Stimulated activated CD8-positive, alpha-beta memory T cell treated with anti-CD3 and anti-CD28 coated beads, Interleukin-4, amount 100 ng/mL, for 48 hours (primary cell): ENCODE measurements at regions not wholly inside any gene's neighbourhood (a gene's known extent, or its start where the extent isn't known, plus 50 kb on each side); places are given as distances from the start of the nearest gene placed in this dataset.

Experiments
- DNase-seq: peaks from one replicate; pipeline ENCODE4 v3.0.0-alpha.2; 2020

DNA sequence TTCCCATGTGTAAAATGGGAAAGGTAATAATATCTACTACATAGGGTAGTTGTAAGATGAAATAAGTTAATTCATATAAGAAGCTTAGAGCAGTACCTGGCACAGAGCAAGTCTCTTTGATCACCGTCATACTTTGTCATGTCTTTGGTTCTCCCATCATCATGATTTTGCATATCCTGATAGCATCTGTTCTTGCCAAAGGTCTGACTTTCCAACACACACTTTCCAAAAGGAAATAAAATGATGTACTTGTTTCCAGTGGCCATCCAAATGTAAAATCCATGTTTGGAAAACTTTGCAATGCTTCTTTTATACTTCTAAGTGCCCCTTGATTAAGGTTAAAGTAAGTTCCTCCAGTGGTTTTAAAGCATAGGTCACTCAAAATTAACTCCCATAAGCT, 266.9 kb upstream of the PTGER4 start:
- no peak for DNase-seq

DNA sequence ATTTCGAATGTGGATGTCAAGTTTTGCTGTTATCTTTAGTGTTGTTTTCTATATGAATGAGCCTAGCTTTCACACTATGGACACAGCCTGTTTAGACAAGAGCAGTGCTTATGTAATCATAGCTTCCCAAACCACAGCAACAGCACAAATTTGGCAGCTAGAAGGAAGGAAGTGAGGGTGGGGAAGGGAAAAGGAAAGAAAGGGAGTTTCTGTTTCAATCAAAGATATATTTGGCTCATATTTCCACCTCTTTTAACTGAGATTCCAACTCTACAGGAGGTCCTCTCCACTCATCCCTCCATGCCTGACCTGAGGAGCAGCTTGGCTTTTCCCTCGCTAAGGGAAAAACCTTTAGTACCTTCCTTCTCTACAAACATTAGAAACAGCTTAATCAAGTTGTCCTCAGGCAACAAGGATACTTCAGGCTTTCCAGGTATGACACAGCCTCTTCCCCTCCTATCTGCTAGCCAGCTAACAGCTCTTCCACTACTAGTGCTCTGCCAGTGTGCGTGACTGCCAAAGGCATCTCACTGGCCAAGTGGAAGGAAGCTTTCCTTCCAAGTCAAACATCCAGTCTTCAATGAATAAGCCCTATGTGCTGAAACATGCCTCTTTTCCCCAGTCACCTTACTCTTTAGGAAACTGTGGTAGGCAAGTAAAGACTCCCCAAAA, 268.6 kb upstream of the PTGER4 start:
- DNase-seq: no peak

DNA sequence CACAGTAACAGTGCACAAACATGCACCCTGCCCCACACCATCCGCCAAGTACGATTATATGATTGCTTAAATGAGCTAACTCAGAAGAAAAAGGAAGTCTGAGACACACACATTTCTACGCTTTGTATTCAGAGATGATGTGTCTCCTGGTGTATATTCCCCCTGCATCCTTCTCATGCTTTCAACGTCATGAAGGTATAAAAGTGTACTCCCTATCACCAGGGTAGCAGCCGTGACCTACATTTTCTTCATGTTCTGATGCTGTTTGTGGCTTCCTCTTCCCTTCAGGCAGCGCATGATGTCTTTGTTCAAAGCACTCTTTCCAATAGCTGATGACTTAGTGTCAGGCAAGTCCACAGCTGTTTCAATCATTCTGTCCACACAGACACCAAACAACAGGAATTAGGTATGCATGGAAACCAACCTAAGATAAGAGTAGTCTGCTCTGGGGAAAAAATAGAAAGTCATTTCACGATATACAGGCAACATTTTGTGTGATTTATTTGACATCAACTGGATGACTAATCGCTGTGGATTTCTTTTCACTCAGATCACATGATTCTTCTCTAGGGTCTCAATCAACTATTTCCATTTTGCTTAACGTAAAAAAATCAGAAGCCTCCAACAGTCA, 269.4 kb upstream of the PTGER4 start:
- peak; percentile 66 for DNase-seq

DNA sequence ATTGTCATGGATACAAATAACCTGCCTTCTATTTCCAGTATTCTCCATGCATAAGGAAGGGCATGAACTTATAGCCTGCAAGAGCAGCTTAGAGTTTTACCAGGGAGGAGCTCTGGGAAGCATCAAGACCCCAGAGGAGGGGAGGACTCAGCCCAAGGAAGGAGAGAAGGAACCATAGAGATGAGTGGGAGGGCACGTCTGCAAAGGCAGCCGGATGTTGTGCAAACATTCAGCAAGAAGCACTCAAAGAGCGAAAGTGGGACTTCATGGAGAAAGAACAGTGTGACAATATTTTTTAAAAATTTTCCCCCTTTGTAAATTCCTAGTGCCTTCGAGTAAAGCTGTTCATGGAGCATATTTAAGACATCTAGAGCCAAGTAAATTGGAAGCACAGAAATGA, 270.1 kb upstream of the PTGER4 start:
- DNase-seq: peak; percentile 45

DNA sequence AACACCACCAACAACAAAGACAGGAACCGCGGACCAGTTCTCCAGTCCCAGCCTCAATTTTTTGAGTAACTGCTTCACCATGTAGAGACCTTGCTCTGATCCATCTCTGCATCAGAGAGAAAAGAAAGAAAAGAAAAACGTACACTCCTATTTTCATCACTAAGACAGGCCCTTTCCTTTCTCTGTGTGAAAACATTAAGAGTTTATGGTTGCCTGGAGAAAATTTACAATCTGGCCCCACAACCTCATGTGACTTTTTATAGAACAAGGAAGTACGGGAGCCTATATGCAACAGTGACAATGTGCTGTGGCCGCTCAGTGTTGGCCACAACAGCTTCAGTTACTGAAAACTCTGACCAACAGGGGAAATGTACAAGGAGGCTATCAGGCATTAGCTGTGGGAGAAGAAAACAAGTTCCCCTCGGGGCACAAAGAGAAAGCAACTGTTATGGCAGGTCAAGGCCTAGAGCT, 272.9 kb upstream of the PTGER4 start:
- no peak for DNase-seq

DNA sequence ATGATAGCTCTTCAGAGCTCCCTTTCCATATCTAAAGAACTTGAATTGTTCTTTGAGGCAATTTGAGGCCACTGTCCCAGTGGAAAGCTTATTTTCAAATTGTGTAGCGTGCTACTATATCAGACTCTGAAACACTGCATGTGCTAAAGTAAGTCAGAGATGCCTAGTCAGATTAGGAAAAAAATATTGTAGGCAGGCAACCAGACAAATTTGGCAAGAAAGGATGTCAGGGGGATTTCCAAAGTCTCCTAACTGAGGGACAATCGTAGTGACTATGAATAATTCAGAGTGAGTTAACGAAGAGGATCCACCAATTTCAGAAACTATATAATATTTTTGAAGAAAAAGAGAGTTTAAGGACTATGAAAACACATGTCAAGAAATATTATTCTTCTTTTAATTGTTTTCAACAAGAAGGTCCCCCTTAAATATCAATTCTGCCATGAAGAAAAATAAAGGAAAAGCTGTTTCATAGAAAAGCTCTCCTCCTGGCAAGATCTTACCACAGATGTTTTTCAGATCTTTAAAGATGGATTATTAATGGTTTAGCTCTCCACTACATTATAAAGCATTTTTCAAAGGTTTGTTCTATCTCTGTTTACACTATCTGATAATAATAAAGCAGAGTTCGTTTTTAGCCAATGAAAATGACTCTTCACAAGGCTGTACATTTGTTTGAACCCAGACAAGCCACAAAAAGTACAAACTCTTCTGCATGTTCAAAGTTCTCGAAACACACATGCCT, 273.5 kb upstream of the PTGER4 start:
- DNase-seq: no peak

DNA sequence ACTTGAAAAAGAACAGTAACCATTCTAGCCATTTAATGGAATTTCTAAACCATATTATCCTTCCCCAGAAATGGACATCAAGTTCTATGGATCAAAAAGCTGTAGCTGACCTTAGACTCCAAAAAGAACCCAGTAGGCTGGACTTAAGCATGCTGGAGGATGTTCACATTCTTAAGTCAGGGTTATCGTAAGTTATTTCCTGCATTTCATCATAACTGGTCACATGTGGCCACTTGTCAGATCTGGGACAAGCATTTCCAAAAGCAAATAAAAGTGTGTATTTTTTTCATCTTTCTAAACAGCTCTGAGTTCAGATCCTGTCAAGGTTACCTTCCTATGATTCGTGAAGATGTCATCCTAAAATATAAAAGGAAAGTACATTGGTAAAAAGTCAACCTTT, 274.5 kb upstream of the PTGER4 start:
- DNase-seq: no peak

DNA sequence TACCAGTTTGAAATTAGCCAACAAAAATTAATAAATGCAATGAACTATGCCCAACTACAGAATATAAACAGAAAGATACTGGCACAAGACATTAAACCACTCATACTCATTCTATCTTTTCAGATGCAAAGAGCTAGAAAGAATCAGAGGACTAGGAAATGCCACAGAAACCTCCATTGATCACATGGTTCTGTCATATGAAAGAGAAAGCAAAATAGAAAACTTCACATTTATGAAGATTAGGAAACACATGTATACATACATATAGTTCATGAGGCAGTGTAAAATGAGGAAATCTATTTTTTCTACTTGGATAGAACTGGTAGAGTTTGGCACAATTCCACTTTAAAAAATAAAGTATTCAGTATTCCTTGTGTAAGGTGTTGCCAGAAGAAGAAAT, 275.1 kb upstream of the PTGER4 start:
- no peak for DNase-seq

DNA sequence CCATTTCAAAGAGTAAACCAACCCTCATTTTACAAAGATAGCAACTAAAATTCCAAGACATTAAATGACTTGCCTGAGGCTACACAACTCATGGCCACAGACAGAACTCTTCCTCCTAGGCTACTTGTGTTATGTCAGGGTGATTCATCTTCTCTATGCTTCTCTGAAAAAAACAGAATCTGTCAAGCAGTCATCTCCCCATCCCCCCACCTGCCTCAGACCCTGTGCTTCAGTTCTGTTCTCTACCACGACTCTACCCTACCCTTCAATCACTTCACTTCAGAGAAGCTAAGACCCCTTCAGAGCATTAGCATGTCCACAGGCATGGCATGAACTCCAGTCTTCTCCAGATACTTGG, 277.7 kb upstream of the PTGER4 start:
- DNase-seq: peak; percentile 55

DNA sequence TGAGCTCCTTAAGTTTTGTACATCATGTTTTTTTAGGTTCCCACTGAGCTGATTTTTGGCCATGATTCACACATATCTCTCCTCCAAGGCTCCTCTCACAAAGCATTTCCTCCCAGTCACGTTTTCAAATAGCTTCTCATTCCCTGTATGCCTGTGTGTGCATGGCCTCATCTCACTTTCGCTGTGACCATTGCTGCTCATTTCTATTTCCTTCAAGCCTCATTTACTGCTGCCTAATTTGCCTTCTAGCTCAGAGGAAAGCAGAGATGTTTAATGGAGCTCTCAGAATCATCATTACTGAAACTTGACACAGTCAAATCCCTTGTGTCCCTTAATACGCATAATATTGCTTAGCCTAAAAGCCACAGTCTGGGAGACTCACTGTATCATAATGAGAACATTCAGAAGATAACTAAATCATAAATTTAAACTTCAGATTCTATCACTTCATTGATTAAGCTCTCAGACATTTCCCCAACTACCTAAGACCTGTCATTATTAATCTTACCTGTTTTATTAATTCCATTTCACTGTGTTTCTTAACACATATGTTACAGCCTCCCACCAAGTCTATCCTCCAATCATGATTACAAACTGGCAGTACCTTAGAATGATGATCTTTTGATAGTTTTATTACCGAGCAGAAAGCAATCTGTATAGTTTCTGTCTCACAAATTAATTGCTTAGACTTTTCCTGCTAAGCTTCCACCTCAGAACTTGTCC, 278.3 kb upstream of the PTGER4 start:
- DNase-seq: no peak

DNA sequence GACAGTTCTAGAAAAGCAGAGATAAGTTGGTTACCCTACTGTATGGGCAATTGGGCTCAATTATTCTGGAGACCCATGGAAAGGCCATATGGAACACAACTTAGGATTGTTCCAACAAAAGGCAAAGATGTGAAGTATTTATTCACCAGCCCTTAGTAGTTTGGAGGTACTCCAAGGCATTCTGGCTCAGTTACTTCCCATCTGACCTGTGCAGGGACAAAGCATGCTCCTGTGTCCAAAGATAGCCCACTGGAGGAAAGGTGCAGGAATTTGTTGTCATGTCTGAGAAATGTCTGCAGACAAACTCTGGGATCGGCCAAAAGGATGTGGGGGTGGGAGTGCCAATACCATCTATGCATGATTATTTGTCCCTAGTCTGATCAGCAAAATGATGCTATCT, 279.5 kb upstream of the PTGER4 start:
- DNase-seq: no peak

DNA sequence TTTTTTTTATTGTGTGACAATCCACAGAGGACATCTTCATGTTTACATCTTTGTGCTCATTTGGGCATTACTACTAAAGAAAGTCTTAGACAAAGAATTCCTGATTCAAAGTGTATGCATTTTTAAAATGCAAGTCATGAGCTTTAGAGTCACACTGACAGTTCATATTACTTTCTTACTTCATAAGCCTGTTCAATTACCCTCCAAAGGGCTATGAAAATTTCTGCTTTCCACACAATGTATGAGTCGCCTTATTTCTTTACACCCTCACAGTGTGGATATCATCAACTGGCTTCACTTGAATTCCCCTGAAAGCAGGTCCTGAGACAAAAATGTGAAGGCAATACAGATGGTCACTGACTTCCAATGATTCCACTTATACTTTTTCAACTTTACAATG, 280.4 kb upstream of the PTGER4 start:
- no peak for DNase-seq

DNA sequence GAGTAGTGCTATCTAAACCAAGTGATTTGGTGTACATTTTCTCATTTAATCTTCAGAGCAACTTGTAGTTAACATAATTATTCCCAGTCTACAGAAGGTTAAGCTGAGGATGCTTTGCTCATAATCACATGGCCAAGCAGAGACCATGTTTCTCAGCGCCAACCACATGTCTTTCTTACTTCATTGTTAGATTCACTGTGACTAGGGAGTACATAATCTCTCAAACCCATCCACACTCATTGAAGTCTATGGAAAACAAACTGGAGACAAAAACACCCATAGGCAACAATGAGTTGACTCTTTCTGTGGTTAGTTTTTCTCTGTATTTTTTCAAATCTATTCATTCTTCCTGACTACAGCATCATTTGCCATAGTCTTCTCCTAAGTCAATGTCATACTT, 281.7 kb upstream of the PTGER4 start:
- no peak for DNase-seq

DNA sequence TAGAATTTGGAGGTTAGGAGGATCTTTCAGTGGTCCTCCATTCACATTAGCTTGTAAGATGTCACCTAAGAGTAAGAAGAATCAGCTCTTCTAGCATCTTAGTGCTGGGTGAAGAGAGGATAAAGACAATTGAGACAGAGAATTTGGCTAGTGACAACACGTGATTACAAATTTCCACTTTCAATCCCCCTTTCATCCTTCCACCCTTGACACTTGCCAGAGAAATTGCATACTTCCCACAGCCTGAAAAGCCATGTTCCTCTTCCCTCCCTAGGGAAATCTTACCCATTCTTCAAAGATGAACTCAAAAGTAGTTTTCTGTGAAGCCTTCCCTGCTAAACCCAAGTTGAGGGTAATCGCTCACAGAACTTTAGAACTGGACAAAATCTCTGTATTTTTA, 282.6 kb upstream of the PTGER4 start:
- no peak for DNase-seq

DNA sequence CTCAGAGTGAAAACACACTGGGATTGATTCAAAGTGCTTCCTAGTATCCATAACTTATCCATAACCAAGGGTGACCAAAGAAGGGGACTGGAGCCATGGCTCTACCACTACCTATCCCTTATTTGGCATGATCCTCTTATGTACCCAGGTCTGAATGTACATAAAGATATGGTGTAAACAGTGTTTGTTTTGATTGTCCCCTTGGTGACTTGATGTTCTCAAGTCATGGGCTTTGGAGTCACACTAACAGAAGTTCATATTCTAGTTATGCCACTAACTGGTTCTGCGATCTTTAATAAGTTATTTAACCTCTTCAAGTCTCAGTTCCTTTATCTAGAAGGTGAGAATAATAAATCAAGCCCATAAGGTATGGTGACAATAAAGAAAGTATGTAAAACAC, 283.4 kb upstream of the PTGER4 start:
- no peak for DNase-seq

DNA sequence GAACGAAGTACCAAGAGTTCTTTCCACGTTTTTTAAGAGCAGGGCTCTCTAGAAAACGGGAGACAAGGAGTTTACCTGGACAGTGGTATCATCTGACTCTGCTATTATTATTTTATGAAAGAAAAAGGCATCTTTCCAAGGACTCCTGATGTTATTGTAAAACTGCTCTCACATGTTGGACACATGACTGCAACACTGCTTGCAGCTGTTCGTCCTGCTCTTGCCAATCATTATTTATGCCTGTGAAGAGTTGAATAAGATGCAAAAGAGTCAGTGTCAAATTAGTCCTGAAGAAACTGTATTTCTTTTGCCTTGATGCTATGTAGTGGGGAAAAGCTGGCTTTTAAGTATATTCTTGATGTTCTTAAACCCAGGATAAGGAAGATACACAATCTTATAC, 284.5 kb upstream of the PTGER4 start:
- no peak for DNase-seq

DNA sequence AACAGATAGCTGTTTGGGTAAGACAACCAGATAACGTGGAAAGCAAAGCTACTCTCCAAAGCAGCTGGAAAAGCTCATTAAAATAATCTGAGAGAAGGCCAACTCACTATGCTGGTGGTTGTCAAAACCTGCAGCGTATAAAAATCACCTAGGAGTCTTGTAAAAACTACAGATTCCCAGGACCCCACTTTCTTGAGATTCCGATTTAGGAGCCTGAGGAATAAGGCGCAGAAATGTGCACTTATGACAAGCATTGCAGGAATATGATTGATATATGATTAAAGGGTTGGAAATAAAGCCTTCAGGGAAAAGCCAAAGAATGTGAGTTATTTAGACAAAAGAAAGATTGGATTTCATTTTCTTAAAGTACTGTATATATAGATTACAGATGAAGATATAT, 285.0 kb upstream of the PTGER4 start:
- no peak for DNase-seq

DNA sequence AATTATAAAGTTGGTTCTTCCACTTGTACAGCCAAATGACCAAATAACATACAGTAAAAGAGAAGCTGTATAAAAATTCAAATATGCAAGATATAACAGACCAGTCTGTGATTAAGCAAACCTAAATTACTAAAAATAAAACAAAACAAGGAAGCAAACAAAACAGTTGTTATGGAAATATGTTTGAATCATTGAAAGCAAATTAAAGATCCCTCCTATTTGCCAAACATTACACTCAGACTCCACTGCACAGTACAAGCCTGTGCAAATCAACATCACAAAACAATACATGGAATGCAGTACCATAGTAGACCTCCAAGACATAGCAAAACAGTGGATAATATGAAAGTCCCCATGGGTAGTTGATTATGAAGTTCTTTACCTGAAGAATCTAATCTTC, 288.1 kb upstream of the PTGER4 start:
- DNase-seq: no peak

DNA sequence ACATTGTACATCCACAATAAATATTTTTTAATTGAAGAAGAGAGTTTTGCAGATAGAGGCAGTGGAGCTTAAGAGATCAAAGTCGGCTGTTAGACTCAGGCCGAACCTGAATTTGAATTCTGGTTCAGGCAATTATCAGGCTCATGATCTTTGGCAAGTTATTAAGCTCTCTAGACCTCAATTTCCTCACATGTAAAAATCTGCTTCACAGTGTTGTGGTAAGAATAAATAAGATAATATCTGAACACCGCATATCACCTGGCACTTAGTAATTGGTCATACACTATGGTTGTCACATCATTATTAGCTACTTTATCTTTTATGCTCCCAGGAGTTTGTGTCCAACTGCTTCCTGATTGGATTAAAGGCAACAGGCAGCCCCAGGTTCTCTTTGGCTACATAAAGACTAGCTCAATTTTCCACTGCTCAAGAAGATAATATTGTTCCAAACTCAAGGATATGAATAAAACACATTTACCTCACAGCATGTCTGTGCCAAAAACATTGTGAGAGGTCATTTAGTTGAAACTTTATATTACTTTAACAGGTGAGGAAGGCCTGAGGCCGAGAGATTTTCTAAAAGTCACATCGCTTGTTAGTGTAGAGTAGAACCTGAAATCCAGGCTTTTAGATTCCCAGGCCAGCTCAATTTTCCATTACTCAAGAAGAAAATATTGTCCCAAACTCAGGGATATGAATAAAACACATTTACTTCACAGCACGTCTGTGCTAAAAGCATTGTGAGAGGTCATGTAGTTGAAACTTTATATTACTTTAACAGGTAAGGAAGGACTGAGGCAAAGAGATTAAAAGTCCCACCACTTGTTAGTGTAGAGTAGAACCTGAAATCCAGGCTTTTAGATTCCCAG, 289.2 kb upstream of the PTGER4 start:
- no peak for DNase-seq

DNA sequence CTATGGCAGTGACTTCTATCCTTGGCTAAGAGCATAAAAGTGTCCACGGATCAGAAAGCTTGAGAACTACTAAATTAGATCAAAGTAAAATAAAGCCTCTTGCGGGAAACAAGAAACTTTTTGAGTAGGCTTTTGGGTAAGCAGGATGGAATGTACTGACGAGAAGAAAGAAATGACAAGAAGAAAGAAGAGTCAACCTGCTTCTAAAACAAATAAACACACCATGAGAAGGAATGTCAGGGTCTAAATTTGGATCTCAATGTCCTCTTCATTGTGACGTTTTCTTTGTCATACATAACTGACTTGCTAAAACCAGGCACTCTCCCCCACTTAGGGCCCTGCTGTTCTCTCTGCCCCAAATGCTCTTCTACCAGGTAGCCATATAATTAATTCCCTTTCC, 290.1 kb upstream of the PTGER4 start:
- no peak for DNase-seq

DNA sequence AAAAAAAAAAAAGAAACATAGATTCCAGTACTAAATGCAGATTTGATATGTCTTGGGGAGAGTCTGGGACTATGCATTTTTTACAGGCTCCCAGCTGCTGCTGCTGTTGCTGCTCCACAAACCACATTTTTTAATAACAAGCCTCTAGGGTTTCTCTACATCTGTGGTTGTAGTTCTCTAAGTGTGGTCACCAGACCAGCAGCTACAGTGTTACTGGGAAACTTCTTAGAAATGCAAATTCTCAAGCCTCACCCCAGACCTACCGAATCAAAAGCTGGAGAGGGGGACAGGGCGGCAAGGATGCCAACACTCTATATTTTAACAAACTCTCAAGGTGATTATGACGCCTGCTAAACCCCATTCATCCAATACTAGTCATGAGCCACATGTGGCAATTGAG, 293.4 kb upstream of the PTGER4 start:
- DNase-seq: no peak

DNA sequence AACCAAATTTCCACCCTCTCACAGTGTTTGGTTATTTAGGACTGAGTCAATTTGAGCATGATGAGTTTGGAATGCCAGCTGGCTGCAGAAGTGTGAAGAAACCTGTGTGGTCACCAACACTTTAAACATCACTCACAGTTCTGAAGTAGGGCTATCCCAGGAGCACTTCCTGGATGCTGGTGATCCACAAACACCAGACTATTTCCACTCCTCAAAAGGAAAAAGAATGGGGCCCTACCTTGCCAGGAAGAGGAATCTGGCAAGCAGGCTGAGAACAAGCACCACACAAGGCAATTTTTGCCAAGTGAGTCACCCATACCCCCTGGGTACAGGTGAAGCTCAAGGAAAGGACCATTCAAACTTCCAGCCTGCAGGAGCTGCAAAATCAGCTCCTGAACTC, 294.2 kb upstream of the PTGER4 start:
- no peak for DNase-seq
